GM21825 (cell line): ENCODE measurements at regions not wholly inside any gene's neighbourhood (a gene's known extent, or its start where the extent isn't known, plus 50 kb on each side); places are given as distances from the start of the nearest gene placed in this dataset.
"Not testable (repeated sequence)": the region's sequence is repeated elsewhere in the genome, so short reads cannot be mapped to it uniquely, and the experiment has no call there.

Experiments used
- ATAC-seq: cut with Tn5 transposase; IDR thresholded peaks from one replicate; pipeline ENCODE4 v1.9.1; 2021; ENCODE audit warnings: mild to moderate bottlenecking, moderate library complexity; ENCODE audit not compliant: unreplicated experiment

- peak; percentile 58 for ATAC-seq
Measured at GRCh38 chr17:34039759-34040555, 215.1 kb upstream of the CCL2 start.

GRCh38 chr17:34045990-34046389 lies 209.1 kb upstream of the CCL2 start:
- no peak for ATAC-seq

GRCh38 chr17:34051046-34051445 lies 204.0 kb upstream of the CCL2 start:
- no peak for ATAC-seq

GRCh38 chr17:34054495-34054894 lies 200.6 kb upstream of the CCL2 start:
- ATAC-seq = no peak

- no peak for ATAC-seq
Measured at GRCh38 chr17:34055606-34056005, 199.5 kb upstream of the CCL2 start.

GRCh38 chr17:34059423-34060220 lies 195.5 kb upstream of the CCL2 start:
- ATAC-seq = no peak

GRCh38 chr17:34066528-34066927 lies 188.6 kb upstream of the CCL2 start:
- no peak for ATAC-seq

GRCh38 chr17:34067011-34067410 lies 188.1 kb upstream of the CCL2 start:
- ATAC-seq = no peak

GRCh38 chr17:34068571-34068970 lies 186.5 kb upstream of the CCL2 start:
- no peak for ATAC-seq

- no peak for ATAC-seq
Measured at GRCh38 chr17:34070712-34071111, 184.4 kb upstream of the CCL2 start.

- no peak for ATAC-seq
Measured at GRCh38 chr17:34071886-34072420, 183.1 kb upstream of the CCL2 start.

GRCh38 chr17:34075076-34075475 lies 180.0 kb upstream of the CCL2 start:
- no peak for ATAC-seq

- ATAC-seq = no peak
Measured at GRCh38 chr17:34076743-34077631, 178.1 kb upstream of the CCL2 start.

GRCh38 chr17:34081269-34081668 lies 173.8 kb upstream of the CCL2 start:
- no peak for ATAC-seq

GRCh38 chr17:34082404-34082803 lies 172.7 kb upstream of the CCL2 start:
- ATAC-seq = no peak

GRCh38 chr17:34089042-34089441 lies 166.0 kb upstream of the CCL2 start:
- ATAC-seq = not testable (repeated sequence)

- no peak for ATAC-seq
Measured at GRCh38 chr17:34090593-34090992, 164.5 kb upstream of the CCL2 start.

GRCh38 chr17:34091975-34092374 lies 163.1 kb upstream of the CCL2 start:
- no peak for ATAC-seq

GRCh38 chr17:34095106-34095505 lies 160.0 kb upstream of the CCL2 start:
- no peak for ATAC-seq

GRCh38 chr17:34098699-34099098 lies 156.4 kb upstream of the CCL2 start:
- no peak for ATAC-seq
